GM18507 (cell line): ENCODE measurements at regions not wholly inside any gene's neighbourhood (a gene's known extent, or its start where the extent isn't known, plus 50 kb on each side); places are given as distances from the start of the nearest gene placed in this dataset.
"Not testable (repeated sequence)": the region's sequence is repeated elsewhere in the genome, so short reads cannot be mapped to it uniquely, and the experiment has no call there.

Experiments
- DNase-seq: peaks from one replicate; pipeline ENCODE4 v3.0.0; 2011; ENCODE audit warnings: low read depth; ENCODE audit not compliant: insufficient read length; ENCODE audit errors: extremely low spot score
- FAIRE-seq: peaks from 2 replicates; lab custom pipeline; 2011; peaks lifted over from hg19 to GRCh38; lab: Jason Lieb, UNC

- DNase-seq, result no peak
- no peak for FAIRE-seq
These were observed 121.7 kb downstream of the GLRX3 start for GRCh38 chr10:130257897-130258296.

DNA sequence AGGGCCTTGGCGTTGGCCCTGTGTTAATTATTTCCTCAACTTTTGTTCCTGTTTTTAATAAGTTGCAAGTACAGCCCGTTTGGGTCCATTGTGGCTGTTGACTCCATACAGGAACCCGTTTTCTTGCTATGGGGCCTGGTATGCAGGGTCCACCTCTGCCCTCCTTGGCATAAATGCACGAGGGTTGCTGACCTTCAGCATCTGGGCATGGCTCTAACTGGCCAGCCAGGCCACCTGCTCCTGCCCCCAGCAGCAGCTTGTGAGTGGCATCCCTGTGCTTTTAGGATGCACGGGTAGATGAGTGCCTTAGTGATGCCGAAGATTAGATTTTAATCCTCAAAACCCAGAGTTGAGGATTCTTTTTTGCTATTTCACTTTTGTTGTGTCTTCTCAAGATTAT lies 123.2 kb downstream of the GLRX3 start:
- DNase-seq (no peak), FAIRE-seq (no peak)

DNA sequence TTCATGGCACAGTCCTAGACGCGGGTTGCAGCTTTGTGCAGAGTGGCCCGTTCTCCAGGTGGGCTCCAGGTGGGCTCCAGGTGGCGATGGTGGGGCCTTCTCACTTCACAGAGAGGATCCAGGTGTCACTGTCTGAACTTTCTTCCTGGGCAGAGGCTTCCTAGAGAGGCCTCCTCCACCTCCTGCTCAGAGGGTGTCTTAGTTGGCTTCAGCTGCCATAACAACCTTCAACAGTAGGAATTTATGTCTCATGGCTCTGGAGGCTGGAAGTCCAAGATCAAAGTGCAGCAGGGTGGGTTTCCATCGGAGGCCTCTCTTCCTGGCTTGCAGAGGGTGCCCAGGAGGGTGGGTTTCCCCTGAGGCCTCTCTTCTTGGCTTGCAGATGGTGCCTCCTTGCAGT lies 125.1 kb downstream of the GLRX3 start:
- DNase-seq (no peak), FAIRE-seq (no peak)

DNA sequence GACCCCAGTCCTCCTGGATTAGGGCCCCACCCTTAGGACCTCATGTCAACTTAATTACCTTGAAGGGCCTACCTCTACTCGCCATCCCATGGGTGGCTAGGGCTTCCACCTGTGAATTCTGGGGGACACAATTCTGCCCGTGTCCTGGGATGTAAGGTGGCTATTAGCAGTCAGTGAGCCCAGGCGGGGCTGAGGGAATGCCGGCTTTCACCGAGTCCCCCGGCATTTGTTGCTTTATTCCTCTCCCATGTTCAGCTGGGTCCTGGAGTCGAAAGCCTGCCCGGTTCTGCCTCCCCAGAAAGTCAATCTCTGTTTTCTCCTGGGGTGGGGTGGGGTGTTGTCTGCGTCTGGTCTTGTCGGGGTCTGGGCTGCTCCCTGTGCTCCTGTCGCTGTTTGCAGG lies 125.6 kb downstream of the GLRX3 start:
- FAIRE-seq (no peak), DNase-seq (no peak)

DNA sequence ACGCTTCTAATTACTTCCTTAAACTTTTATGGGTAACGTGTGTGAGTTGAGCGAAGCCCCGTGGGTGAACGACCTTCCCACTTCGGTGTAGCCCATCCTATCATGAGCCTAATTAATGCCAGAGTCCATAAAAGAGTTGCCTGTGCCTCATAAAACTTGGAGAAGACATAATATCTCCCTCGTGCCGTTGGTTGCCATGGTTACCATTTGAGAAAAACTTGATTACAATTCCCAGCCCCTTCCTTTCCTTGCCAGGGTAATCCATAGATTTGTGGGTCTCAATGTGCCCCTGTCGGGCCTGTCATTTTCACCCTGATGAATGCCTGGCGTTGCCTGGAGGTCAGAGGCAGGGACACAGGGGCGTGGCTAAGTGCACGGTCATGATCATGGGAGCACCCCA lies 127.1 kb downstream of the GLRX3 start:
- DNase-seq (no peak), FAIRE-seq (no peak)

DNA sequence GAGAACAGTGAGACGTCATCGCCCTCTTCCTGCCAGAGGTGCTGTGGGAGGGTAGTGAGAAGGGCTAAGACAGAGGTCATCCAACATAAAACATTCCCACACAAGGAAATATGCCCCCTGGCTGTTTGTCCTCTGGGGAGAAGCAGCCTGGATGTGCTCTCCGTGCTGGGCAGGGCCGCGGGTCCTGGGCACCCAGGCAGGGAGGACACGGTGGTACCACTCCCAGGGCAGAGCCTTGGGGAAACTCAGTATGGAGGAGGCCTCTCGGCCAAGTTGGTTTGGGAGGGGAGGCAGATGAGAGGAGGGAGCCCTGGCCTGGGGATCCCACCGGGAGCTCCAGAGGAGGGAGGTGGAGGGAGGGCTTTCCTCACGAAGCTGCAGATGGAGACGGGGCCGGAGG lies 129.4 kb downstream of the GLRX3 start:
- FAIRE-seq (no peak), DNase-seq (no peak)

GRCh38 chr10:130282492-130283218 lies 146.5 kb downstream of the GLRX3 start:
- DNase-seq (no peak), FAIRE-seq (no peak)

GRCh38 chr10:130283219-130283545 lies 147.0 kb downstream of the GLRX3 start:
- FAIRE-seq, result no peak
- DNase-seq, result no peak

DNA sequence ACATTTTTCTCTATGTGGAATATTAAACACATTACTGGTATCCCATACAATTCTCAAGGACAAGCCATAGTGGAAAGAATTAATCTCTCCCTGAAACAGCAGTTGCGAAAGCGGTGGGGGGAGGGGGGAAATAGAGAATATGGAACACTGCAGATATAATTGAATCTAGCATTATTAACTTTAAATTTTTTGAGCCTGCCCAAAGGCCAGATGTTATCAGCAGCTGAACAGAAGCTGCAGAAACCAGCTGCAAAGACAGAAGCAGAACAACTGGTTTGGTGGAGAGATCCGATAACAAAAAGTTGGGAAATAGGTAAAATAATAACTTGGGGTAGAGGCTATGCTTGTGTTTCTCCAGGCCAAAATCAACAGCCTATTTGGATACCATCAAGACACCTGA lies 159.6 kb downstream of the GLRX3 start:
- not testable (repeated sequence) for DNase-seq, FAIRE-seq

- FAIRE-seq (no peak), DNase-seq (no peak)
These were observed 164.4 kb downstream of the GLRX3 start for GRCh38 chr10:130300608-130301020.

DNA sequence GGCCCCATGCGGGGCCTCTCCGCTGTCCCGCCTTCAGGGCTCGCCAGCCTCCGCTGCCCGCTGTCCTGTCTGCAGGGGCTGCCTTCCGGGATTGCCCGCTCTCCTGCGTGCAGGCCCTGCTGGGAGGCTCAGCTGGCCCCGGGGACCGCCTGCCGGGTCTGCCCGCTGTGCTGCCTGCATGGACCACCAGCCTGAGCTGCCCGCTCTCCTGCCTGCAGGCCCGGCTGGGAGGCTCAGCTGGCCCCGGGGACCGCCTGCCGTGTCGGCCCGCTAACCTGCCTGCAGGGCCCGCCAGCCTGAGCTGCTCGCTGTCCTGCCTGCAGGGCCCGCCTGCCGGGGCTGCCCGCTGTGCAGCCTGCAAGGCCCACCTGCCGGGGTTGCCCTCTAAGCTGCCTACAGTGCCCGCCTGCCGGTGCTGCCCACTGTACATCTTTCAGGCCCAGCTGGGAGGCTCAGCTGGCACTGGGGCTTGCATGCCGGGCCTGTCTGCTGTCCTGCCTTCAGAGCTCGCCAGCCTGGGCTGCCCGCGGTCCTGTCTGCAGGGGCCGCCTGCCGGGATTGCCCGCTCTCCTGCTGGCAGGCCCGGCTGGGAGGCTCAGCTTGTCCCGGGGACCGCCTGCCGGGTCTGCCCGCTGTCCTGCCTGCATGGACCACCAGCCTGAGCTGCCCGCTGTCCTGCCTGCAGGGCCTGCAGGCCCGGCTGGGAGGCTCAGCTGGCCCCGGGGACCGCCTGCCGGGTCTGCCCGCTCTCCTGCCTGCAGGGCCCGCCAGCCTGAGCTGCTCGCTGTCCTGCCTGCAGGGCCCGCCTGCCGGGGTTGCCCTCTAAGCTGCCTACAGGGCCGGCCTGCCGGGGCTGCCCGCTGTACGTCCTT lies 165.1 kb downstream of the GLRX3 start:
- DNase-seq, result no peak
- FAIRE-seq, result no peak

DNA sequence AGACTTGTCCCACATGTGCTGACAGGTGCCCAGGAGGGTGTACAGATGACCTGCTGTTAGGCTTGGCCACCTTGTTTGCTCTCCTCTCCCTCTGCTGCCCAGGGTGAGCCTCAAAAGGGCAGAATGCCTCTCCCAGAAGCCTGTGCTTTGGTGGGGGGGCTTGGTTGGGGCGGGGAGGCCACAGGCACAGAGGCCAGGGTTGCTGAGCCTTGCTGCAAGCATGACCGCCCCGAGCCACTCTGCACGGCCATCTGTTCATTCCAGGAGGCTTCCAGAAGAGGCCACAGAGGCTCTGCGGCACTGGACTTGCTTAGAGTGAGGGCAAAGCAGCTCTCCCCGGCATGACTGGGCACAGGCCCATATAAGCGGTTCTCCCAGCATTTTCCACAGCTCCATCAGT lies 190.8 kb downstream of the GLRX3 start:
- FAIRE-seq (no peak), DNase-seq (no peak)

DNA sequence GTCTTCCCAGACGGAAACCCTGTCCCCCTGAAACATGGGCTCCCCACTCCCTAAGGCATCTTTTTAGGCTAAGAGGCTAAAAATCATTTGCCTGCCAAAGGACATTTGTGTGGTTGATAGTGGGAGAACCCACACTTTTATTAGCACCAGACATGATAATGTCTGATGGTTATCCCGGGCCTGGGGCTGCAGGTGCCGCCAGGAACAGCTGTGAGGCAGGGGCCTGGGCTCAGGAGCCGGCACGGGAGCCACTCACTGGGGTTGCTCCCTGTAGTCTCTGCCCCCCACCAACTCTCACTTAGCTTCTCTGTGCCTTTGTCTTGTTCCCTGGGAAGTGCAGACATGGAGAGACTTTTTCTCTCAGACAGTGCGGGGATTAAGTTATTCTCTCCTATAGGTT lies 193.6 kb downstream of the GLRX3 start:
- no peak for DNase-seq
- no peak for FAIRE-seq

GRCh38 chr10:130333185-130333584 lies 197.0 kb downstream of the GLRX3 start:
- FAIRE-seq, result no peak
- no peak for DNase-seq

DNA sequence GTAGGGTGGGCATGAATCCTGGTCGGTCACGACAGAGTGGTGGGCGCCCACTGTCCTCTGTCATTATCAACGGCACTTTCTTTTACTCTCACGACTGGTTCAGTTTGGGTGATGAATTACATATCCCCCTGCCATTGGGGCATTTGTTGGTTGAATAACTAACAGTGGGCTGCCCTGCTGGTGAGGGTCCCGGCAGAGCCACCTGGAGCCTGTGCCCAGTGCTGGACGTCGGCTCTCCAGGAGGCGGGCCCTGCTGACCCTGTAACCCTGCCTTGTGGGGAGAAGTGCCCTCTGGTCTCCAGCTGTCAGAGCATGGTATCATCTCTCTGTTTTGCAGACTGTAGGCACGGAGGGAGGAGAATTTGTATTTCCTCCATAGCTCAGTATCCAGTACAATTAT lies 199.1 kb downstream of the GLRX3 start:
- DNase-seq, result no peak

DNA sequence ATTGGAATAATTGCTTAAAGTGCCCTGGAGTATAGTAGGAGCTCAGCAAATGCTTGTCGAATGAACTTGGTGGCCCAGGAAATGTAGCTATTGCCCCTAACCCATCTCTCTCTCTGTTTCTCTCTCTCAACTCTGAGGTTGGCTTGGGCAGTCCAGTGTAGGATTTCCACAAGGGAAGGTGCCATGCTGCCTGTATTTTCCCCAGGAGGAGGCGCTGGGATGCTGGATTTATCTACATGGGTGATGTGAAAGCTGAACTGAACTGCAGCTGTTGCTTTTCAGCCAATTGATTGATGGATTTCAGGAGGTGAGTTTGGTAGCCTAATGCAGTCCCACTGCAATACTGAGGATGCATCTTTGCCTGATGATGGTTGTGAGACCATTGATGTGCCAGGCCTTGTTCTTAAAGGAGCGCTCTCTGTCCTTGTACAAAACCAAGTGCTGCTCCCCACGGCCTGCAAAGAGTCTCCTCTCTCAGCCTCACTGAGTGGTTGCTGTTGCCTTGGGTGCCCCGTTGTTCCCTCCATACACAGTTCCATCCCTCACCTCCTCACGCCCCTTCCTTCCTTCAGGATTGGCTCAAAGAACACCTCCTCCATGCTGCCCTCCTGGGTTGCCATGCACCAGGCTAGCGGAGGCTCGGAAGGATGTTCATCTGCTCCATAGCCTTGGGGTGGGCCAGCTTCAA lies 200.6 kb downstream of the GLRX3 start:
- FAIRE-seq (no peak), DNase-seq (no peak)

More for the DNA sequence above, 199.1 kb downstream of the GLRX3 start:
- FAIRE-seq, result no peak

- FAIRE-seq (no peak), DNase-seq (no peak)
These were observed 201.1 kb downstream of the GLRX3 start for GRCh38 chr10:130337305-130337640.

DNA sequence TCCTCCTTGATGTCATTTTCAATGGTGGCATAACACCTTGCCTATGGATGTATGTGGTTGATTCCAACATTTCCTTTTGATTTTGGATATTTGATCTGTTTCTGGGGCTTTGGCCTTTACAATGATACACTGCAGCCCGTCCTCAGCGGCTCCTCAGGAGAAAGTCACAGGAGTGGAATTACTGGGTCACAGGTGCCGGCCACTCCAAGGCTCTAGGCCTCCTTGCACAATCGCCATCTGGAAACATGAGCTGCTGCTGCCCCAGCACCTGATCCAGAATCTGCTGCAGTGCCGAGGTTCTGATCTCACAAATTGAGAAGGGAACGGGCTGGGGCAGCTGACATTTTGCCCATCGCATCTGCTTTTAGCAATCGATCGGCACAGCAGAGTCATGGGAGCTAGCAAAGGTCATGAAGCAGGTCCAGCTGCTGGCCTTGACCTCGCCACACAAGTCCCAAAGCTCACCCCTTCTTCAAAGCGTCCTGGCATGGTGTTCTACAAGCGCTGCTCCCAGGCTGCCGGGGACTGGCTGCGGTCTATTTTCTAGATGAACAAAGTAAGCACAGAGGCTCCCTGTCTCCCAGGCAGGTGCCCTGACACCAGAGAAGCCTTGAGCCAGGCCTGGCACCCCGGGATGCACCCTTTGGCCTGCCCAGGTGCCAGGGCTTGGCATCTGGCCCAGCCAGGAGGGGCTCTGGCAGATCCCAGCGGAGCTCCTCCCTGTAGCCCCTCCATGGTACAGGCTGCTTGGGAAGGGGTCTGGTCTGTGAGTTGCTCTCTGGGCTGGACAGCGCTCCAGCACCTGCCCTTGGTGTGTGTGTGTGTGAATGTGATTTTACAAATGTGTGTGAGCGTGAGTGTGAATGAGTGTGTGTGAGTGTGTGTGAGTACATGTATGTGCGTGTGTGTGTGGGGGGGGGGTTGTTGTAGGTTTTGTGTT lies 201.8 kb downstream of the GLRX3 start:
- FAIRE-seq, result no peak

GRCh38 chr10:130338636-130339024 lies 202.4 kb downstream of the GLRX3 start:
- FAIRE-seq (no peak), DNase-seq (no peak)

More for the DNA sequence above, 201.8 kb downstream of the GLRX3 start:
- no peak for DNase-seq

- DNase-seq (no peak), FAIRE-seq (no peak)
These were observed 202.9 kb downstream of the GLRX3 start for GRCh38 chr10:130339091-130339490.
